Fibroblast of lung (primary cell): ENCODE measurements at regions not wholly inside any gene's neighbourhood (a gene's known extent, or its start where the extent isn't known, plus 50 kb on each side); places are given as distances from the start of the nearest gene placed in this dataset.

Source experiments
- DNase-seq, 2 donors: peaks; one replicate each; pipeline versions ENCODE4 v3.0.0 to v3.0.0-alpha.2; 2010; ENCODE audit warnings: low read depth in 2 of 2
- H2AFZ ChIP-seq: 2 replicates; pipeline ENCODE4 v1.5.1; 2012; ENCODE audit warnings: low read length, control low read depth, inconsistent platforms
- H3K27ac ChIP-seq: 2 replicates; pipeline ENCODE4 v1.5.1; 2011; ENCODE audit warnings: low read length, control low read depth; ENCODE audit not compliant: insufficient read depth
- H3K27me3 ChIP-seq: 2 replicates; pipeline ENCODE4 v1.5.1; 2011; ENCODE audit warnings: mild to moderate bottlenecking, low read length; ENCODE audit not compliant: control insufficient read depth, insufficient read depth
- H3K36me3 ChIP-seq: 2 replicates; pipeline ENCODE4 v1.5.1; 2011; ENCODE audit warnings: low read length; ENCODE audit not compliant: control insufficient read depth, insufficient read depth
- H3K4me1 ChIP-seq: 2 replicates; pipeline ENCODE4 v1.5.1; 2011; ENCODE audit warnings: low read length; ENCODE audit not compliant: control insufficient read depth, insufficient read depth; ENCODE audit errors: extremely low read depth
- H3K4me2 ChIP-seq: 2 replicates; pipeline ENCODE4 v1.5.1; 2011; ENCODE audit warnings: low read length, control low read depth; ENCODE audit not compliant: insufficient read depth; ENCODE audit errors: extremely low read depth
- H3K4me3 ChIP-seq, 4 experiments: fragments of 200-600 bp in 1 of 4; sonication (generic) in 1 of 4; replicated peaks in 1 of 4; 2 replicates each; pipeline ENCODE4 v1.5.1; 2011 to 2016; ENCODE audit warnings: low read length in 4 of 4, low read depth in 3 of 4, mild to moderate bottlenecking in 3 of 4, control low read depth in 2 of 4, inconsistent platforms in 1 of 4, mixed read lengths in 1 of 4; ENCODE audit not compliant: insufficient read depth in 1 of 4; ENCODE audit errors: control extremely low read depth in 1 of 4
- H3K79me2 ChIP-seq: 2 replicates; pipeline ENCODE4 v1.5.1; 2012; ENCODE audit warnings: mild to moderate bottlenecking, low read length, inconsistent platforms; ENCODE audit not compliant: control insufficient read depth, insufficient read depth
- H3K9ac ChIP-seq: 2 replicates; pipeline ENCODE4 v1.5.1; 2011; ENCODE audit warnings: mild to moderate bottlenecking, low read length, control low read depth; ENCODE audit not compliant: insufficient read depth
- H3K9me3 ChIP-seq: 2 replicates; pipeline ENCODE4 v1.5.1; 2012; ENCODE audit warnings: low read depth, low read length; ENCODE audit not compliant: control insufficient read depth, insufficient read depth
- H4K20me1 ChIP-seq: 2 replicates; pipeline ENCODE4 v1.5.1; 2011; ENCODE audit warnings: low read length; ENCODE audit not compliant: control insufficient read depth, insufficient read depth; ENCODE audit errors: extremely low read depth
- EZH2 ChIP-seq: IDR thresholded peaks from 2 replicates; pipeline ENCODE4 v1.5.1; 2012; ENCODE audit warnings: low read length, control low read depth, mild to moderate bottlenecking; ENCODE audit errors: missing control alignments
- TF ChIP-seq, protein P1 (sequence below), 2 donors: IDR thresholded peaks in 1 of 2; conservative IDR thresholded peaks in 1 of 2; 1 replicate in 1 of 2; 2 replicates in 1 of 2; pipeline ENCODE4 v1.5.1; 2011 to 2012; ENCODE audit warnings: low read length in 2 of 2, control low read depth in 1 of 2, inconsistent platforms in 1 of 2, low read depth in 1 of 2, mild to moderate bottlenecking in 1 of 2

DNA sequence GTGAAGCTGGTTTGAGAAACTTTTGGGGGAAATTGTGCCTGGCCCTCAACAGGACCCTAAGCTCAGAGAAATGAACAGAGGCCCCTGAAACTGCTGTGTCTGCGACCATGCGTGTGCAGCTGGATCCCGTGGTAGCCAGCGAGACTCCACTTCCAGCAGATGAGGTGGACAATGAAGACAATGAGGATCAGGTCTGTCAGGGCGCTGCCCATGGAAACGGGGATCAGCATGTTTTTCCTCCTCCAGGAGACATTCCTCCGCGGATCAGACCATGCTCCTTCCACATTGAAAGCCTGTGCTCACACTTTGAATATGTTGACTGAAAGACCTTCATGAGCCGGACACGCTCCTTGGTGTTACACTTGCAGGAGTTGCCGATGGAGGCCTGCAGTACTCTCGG, 1439.8 kb upstream of the ALCAM start:
- Histone ChIP-seq H4K20me1 (no peaks in the 10 kb centered on the region), H3K27ac (no peak overlapping the region), H3K27me3 (no peaks in the 10 kb centered on the region), H3K9me3 (no peaks in the 10 kb centered on the region), H3K9ac (no peak overlapping the region), H3K4me1 (no peaks in the 10 kb centered on the region), H3K79me2 (no peaks in the 10 kb centered on the region), H3K4me2 (no peak overlapping the region), H3K36me3 (no peaks in the 10 kb centered on the region), H2AFZ (no peak overlapping the region), H3K4me3 (no peak overlapping the region)
- DNase-seq: no peak
- TF ChIP-seq, protein P1, sequence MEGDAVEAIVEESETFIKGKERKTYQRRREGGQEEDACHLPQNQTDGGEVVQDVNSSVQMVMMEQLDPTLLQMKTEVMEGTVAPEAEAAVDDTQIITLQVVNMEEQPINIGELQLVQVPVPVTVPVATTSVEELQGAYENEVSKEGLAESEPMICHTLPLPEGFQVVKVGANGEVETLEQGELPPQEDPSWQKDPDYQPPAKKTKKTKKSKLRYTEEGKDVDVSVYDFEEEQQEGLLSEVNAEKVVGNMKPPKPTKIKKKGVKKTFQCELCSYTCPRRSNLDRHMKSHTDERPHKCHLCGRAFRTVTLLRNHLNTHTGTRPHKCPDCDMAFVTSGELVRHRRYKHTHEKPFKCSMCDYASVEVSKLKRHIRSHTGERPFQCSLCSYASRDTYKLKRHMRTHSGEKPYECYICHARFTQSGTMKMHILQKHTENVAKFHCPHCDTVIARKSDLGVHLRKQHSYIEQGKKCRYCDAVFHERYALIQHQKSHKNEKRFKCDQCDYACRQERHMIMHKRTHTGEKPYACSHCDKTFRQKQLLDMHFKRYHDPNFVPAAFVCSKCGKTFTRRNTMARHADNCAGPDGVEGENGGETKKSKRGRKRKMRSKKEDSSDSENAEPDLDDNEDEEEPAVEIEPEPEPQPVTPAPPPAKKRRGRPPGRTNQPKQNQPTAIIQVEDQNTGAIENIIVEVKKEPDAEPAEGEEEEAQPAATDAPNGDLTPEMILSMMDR (conservative IDR thresholded peaks at IDR 0.05 in 1 of 2, IDR thresholded peaks at IDR 0.05 in 1 of 2; ENCODE audit: low read depth in 1 of 2, low read length in 2 of 2): no peak
- TF ChIP-seq EZH2: no peak

DNA sequence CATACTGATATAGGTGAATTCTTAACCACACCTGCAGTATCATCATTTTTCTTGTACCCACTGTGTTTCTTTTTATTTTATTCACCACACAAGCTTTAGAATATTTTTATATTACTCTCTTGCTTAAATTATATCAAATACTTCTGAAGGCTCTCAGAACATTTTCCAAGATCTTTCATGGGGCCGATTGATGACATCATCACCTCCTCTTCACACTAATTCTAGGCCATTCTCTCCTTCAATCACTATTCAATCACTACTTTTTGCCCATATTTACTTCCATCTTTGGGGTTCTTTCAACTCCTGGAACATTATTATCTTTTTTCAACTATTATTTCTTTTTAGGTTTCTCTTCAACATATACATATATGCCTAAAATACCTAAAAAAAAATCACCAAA, 1438.8 kb upstream of the ALCAM start:
- TF ChIP-seq, protein P1 (conservative IDR thresholded peaks at IDR 0.05 in 1 of 2, IDR thresholded peaks at IDR 0.05 in 1 of 2; ENCODE audit: low read depth in 1 of 2, low read length in 2 of 2): no peak
- no peak for TF ChIP-seq EZH2
- Histone ChIP-seq H3K27me3 (no peaks in the 10 kb centered on the region), H3K79me2 (no peaks in the 10 kb centered on the region), H3K4me3 (no peak overlapping the region), H3K4me2 (no peak overlapping the region), H3K9me3 (no peaks in the 10 kb centered on the region), H3K27ac (no peak overlapping the region), H3K36me3 (no peaks in the 10 kb centered on the region), H3K9ac (no peak overlapping the region), H4K20me1 (no peaks in the 10 kb centered on the region), H2AFZ (no peak overlapping the region), H3K4me1 (no peaks in the 10 kb centered on the region)
- DNase-seq: no peak

DNA sequence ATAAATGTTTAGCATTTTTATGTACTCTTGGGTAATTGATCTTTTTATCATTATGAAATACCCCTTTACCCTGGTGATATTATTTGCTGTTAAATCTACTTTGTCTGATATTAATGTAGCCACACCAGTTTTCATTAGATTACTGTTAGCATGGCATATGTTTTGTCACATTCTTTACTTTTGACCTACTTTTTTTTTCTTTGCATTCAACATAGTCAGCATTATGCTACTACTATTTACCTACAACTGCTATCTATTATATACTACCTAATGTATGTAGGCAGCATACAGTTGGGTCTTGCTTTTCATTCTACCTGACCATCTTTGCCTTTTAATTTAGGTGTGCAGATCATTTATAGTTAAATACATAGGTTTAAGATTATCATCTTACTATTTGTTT, 1429.6 kb upstream of the ALCAM start:
- DNase-seq: no peak
- no peak for TF ChIP-seq EZH2
- TF ChIP-seq, protein P1 (conservative IDR thresholded peaks at IDR 0.05 in 1 of 2, IDR thresholded peaks at IDR 0.05 in 1 of 2; ENCODE audit: low read depth in 1 of 2, low read length in 2 of 2): no peak
- Histone ChIP-seq H4K20me1 (no peaks in the 10 kb centered on the region), H3K36me3 (no peaks in the 10 kb centered on the region), H2AFZ (no peak overlapping the region), H3K4me1 (no peaks in the 10 kb centered on the region), H3K4me2 (no peak overlapping the region), H3K27ac (no peak overlapping the region), H3K4me3 (no peak overlapping the region), H3K79me2 (no peaks in the 10 kb centered on the region), H3K9me3 (no peaks in the 10 kb centered on the region), H3K9ac (no peak overlapping the region), H3K27me3 (no peaks in the 10 kb centered on the region)
